DMS153 (cell line): ENCODE measurements at regions not wholly inside any gene's neighbourhood (a gene's known extent, or its start where the extent isn't known, plus 50 kb on each side); places are given as distances from the start of the nearest gene placed in this dataset.
A peak's percentile ranks its signal among the peaks of the same experiment; 100 is the strongest.
"Not testable (repeated sequence)": the region's sequence is repeated elsewhere in the genome, so short reads cannot be mapped to it uniquely, and the experiment has no call there.

Experiments
- DNase-seq: peaks from one replicate; lab custom pipeline; 2025; lab: John Stamatoyannopoulos, UW

- no peak for DNase-seq
These were observed 1267.6 kb upstream of the ADGRL2 start for GRCh38 chr1:80533093-80533492.

GRCh38 chr1:80531182-80531581 is 1269.6 kb upstream of the ADGRL2 start:
- no peak for DNase-seq

- DNase-seq = no peak
These were observed 1271.2 kb upstream of the ADGRL2 start for GRCh38 chr1:80529546-80529945.

GRCh38 chr1:80523861-80524260 is 1276.9 kb upstream of the ADGRL2 start:
- DNase-seq = no peak

- not testable (repeated sequence) for DNase-seq
These were observed 1277.7 kb upstream of the ADGRL2 start for GRCh38 chr1:80523071-80523470.

GRCh38 chr1:80520949-80521348 is 1279.8 kb upstream of the ADGRL2 start:
- no peak for DNase-seq

GRCh38 chr1:80517062-80517461 is 1283.7 kb upstream of the ADGRL2 start:
- no peak for DNase-seq

- DNase-seq = no peak
These were observed 1290.7 kb upstream of the ADGRL2 start for GRCh38 chr1:80509965-80510522.

- DNase-seq = no peak
These were observed 1294.5 kb upstream of the ADGRL2 start for GRCh38 chr1:80506216-80506615.

- DNase-seq = no peak
These were observed 1302.1 kb upstream of the ADGRL2 start for GRCh38 chr1:80498673-80499072.

GRCh38 chr1:80495806-80496205 is 1304.9 kb upstream of the ADGRL2 start:
- DNase-seq = no peak

- no peak for DNase-seq
These were observed 1328.6 kb upstream of the ADGRL2 start for GRCh38 chr1:80472145-80472544.

- DNase-seq = peak; percentile 14
These were observed 1332.4 kb upstream of the ADGRL2 start for GRCh38 chr1:80468356-80468755.

- no peak for DNase-seq
These were observed 1338.7 kb upstream of the ADGRL2 start for GRCh38 chr1:80462006-80462405.

- no peak for DNase-seq
These were observed 1343.3 kb upstream of the ADGRL2 start for GRCh38 chr1:80457409-80457808.

GRCh38 chr1:80453775-80454174 is 1347.0 kb upstream of the ADGRL2 start:
- no peak for DNase-seq

- no peak for DNase-seq
These were observed 1350.0 kb upstream of the ADGRL2 start for GRCh38 chr1:80450711-80451110.

GRCh38 chr1:80448081-80448480 is 1352.7 kb upstream of the ADGRL2 start:
- DNase-seq = no peak

GRCh38 chr1:80447526-80447925 is 1353.2 kb upstream of the ADGRL2 start:
- no peak for DNase-seq

GRCh38 chr1:80445033-80445432 is 1355.7 kb upstream of the ADGRL2 start:
- no peak for DNase-seq

GRCh38 chr1:80444171-80444570 is 1356.6 kb upstream of the ADGRL2 start:
- DNase-seq = no peak

- DNase-seq = no peak
These were observed 1359.1 kb upstream of the ADGRL2 start for GRCh38 chr1:80441664-80442063.

GRCh38 chr1:80436851-80437250 is 1363.9 kb upstream of the ADGRL2 start:
- no peak for DNase-seq

- DNase-seq = no peak
These were observed 1372.9 kb upstream of the ADGRL2 start for GRCh38 chr1:80427881-80428280.

- DNase-seq = no peak
These were observed 1376.5 kb upstream of the ADGRL2 start for GRCh38 chr1:80424249-80424648.
